HG02852 (cell line): ENCODE measurements at regions not wholly inside any gene's neighbourhood (a gene's known extent, or its start where the extent isn't known, plus 50 kb on each side); places are given as distances from the start of the nearest gene placed in this dataset.
"Not testable (repeated sequence)": the region's sequence is repeated elsewhere in the genome, so short reads cannot be mapped to it uniquely, and the experiment has no call there.

Experiments
- ATAC-seq: cut with Tn5 transposase; IDR thresholded peaks from one replicate; pipeline ENCODE4 v1.9.1; 2021; ENCODE audit warnings: mild to moderate bottlenecking, moderate library complexity; ENCODE audit not compliant: unreplicated experiment

DNA sequence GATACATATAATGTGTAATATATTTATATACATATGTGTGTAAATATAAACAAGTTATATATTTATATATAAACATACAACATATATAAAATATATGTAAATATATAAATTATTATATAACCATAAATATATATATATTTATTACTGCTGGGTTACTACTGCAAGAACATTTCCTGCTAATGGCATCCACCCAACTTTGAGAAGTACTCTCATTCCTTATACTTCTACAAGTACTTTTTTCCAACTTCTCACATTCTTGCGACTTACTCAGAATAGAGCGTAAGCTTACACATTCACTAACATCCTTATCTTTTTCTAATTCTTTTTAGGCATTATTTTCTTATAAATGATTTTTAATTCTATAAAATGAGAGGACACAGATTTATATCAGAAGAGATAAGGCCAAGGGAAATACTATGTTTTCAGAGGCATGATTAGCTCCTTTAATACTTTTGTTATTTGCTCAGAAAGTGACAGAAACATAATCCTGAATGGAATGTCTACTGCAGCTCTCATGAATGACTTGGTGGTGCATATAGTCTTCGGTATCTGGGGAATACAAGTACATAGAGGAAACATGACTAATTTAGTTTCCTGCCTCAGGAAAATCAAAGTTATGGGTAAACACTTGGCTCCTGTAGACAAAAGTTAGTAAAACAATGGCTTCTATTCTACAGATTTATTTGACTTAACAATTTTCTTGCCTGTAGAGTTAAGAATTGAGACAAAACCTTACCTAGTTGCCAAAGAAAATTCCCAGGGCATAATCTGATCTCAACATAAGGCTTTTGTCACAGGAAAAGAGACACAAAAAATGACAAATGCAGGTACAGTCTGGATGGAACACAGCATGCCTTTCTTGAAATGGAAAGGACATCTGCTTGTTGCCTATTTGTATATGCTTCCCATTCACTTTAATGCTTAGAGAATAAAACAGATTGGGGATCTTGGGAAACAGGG is 453.9 kb downstream of the SQOR start:
- ATAC-seq = no peak

DNA sequence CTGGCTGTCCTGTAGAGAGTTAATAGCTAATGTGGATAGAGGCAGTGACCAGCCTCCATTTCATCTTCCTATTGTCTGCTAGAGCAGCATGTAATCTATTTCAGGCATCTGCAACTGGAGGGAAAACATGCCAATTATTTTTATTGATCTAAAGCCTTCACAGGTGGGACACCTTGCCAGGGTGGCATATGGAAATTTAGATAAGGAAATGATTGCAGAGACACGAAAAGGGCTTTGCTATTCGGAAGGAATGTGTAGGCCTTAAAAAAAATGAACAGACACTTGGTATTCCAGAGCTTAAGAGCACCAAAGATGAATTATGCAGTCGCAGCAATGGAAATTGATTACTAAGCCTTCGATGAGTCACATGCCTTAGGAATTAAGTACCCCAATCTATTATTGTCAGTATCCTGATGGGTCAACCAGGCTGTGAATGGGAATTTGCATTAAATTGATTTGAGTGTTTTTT is 454.7 kb downstream of the SQOR start:
- no peak for ATAC-seq

DNA sequence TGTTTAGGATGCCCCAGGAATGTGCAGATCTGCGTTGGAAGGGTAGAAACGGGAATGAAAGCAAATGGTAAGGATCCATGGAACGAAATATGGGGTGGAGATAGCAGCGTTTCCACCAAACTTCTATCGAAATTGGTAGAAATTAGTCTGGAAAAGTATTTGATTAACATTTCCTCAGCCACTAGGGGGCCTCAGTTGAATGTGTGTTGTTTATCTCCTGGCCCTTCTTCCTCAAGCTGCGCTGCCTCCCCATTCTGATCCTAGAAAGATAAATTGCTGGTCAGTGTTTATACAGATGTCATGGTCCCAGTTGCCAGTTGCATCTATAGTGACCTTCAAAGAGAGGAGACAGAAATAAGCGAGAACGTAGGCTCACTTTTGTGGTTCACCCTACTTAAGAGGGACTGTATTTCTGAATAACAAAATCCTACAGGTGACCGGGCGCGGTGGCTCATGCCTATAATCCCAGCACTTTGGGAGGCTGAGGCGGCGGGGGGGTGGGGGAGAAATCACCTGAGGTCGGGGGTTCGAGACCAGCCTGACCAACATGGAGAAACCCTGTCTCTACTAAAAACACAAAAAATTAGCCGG is 457.1 kb downstream of the SQOR start:
- no peak for ATAC-seq

DNA sequence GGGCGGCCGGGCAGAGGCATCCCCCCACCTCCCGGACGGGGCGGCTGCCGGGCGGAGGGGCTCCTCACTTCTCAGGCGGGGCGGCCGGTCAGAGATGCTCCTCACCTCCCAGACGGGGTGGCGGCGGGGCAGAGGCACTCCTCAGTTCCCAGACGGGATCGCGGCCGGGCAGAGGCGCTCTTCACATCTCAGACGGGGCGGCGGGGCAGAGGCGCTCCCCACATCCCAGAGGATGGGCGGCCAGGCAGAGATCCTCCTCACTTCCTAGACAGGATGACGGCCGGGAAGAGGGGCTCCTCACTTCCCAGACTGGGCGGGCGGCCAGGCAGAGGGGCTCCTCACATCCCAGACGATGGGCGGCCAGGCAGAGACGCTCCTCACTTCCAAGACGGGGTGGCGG is 463.2 kb downstream of the SQOR start:
- not testable (repeated sequence) for ATAC-seq

DNA sequence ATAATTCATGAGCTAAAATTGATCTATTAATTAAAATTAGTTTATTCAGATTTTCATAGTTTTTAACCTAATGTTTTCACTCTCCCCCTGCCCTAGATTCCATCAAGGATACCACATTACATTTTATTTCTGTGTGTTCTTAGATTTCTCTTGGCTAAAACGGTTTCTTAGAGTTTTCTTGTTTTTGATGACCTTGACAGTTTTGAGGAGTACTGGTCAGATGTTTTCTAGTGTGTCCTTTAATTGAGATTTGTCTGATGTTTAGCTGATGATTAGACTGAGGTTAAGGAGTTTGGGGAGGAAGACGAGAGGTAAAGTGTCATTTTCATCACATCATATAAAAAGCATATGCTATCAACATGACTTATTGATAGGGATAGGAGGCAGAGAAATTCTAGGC is 475.9 kb downstream of the SQOR start:
- no peak for ATAC-seq

DNA sequence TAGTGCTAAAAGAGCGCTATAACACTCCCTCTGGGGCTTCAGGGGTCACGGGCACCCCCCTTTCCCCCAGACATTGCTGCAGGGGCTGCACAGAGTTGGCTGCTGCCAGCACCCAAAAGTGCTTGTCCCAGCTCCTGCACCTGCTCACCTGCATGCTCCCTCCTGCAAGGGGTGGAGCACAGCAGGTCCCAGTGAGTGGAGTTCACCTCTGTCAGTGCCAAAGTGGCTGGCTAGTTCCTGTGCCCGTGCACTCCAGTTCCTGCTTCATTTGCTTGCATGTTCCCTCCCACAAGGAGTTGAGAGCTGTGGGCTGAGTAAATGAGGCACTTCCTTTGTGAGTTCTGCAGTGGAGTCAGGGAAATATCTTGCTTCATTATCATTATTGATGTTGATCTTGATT is 476.9 kb downstream of the SQOR start:
- no peak for ATAC-seq

DNA sequence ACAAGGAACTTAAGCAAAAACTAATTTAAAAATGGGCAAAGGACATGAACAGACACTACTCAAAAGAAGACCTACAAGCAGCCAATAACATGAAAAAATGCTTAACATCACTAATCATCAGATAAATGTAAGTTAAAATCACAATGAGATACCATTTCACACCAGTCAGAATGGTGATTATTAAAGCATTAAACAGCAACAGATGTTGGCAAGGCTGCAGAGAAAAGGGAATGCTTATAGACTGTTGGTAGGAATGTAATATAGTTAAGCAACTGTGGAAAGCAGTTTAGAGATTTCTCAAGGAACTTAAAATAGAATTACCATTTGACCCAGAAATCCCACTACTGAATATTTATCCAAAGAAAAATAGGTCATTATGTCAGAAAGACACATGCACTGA is 482.2 kb downstream of the SQOR start:
- ATAC-seq = no peak

DNA sequence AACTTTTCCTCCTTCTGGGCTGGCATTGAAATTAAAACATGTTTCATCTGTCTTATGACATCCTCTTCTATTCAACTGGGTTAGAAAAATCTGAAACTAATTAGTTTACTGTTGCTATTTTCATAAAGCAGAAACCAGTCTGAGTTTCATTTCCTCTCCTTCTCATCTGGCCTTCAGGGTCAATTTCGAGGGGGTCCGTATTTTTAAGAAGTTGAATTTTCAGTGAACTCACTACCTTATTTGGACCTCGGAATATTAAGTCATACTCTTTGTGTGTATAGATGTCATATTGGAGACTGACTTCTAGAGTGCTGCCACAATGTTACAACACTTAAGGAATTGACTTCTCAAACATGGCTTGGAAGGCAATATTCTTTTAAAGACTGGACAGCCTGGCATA is 485.9 kb downstream of the SQOR start:
- ATAC-seq = no peak

DNA sequence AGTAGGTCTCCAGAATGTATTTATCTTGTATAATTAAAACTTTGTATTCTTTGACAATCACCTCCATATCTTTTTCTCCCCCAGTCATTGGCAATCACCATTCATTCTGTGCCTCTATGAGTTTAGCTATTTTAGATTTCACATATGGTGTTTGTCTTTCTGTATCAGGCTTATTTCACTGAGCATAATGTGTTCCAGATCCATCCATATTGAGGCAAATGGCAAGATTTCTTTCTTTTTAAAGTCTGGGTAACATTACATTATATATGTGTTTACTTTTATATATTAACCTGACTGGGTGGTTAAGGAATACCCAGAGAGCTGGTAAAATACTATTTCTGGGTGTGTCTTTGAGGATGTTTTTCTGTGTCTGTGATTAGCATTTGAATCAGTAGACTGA is 486.6 kb downstream of the SQOR start:
- ATAC-seq = no peak

DNA sequence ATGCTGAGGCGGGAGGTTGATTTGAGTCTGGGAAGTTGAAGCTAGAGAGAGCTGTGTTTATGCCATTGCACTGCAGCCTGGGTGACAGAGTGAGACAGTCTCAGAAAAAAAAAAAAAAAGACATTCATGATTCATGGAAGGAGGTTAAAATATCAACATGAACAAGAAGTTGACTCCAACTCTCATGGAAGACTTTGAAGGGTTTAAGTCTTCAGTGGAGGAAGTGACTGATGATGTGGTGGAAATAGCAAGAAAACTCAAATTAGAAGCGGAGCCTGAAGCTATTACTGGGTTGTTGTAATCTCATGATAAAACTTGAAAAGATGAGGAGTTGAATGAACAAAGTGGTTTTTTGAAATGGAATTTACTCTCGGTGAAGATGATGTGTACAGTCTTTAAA is 491.8 kb downstream of the SQOR start:
- no peak for ATAC-seq

DNA sequence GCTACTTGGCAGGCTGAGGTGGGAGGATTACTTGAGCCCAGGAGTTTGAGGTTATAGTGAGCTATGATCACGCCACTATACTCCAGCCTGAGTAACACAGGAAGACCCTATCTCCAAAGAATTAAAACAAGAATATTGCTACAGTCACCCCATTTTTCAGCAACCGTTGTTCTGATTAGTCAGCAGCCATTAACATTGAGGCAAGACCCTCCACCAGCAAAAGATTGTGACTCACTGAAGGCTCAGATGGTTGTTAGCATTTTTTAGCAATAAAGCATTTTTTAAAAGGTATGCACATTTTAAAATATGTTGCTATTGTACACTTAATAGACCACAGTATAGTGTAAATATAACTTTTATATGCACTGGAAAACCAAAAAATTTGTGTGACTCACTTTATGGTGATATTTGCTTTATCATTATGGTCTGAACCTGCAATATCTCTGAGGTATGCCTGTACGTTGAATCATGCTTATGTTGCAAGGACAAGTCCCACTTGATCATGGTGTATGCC is 492.6 kb downstream of the SQOR start:
- ATAC-seq = no peak

DNA sequence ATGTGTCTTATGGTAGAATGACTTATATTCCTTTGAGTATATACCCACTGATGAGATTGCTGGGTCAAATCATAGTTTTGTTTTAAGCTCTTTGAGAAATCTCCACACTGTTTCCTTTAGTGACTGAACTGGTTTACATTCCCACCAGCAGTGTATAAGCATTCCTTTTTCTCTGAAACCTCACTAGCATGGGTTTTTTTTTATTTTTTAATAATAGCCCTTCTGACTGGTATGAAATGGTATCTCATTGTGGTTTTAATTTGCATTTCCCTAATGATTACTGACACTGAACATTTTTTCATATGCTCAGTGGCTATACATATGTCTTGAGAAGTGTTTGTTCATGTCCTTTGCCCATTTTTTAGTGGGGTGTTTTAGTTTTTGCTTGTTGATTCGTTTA is 494.3 kb downstream of the SQOR start:
- no peak for ATAC-seq

DNA sequence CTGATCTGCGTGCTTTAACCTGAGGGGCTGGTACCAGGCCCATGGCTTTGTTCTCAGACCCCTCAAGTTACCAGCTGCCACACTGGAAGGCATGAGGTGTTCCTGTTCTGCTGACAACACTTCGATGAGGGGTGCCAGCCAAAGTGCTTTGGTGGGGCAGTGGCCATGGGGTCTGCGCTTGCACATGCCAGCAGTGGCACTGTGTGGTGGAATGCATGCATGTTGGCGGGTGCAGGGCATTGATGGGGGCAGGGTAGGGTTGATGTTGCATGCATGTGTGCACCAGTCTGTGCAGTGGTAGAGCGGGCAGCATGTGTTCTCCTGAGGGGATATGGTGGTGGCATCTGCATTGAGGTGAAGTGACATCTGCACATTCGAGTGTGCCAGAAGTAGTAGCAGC is 497.0 kb downstream of the SQOR start:
- ATAC-seq = no peak

DNA sequence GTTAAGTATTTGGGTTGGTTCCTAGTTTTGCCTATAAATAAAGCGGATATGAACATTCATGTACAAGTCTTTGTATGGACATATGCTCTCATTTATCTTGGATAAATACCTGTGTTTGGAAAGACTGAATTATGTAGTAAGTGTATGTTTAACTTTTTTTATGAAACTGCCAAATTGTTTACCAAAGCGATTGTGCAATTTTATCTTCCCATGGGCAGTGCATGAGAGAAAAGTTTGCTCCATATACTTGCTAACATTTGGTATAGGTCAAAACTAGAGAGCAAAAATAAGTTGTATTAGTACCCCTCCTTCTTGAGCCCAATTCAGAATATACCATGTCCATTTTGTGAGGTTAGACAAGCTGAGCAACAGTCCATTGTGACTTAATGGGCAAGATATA is 502.6 kb downstream of the SQOR start:
- no peak for ATAC-seq

DNA sequence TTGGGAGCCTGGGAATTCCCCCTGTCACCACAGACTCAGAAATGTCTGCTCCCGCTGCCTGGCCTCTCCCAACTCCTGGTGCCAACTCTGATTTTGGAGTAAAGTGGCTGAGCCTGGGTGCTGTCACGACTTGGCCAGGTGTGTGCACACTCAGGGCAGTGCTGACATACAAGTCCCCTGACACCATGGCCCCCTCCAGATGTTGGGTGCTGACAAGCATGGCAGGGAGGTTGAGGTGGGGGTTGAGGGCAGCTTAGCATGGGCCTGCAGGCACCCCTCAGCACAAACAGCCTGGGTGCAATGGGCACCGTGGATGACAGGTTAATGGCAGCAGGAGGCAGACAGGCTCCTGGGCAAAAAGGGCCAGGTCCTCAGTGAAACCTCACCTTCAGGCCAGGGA is 511.2 kb downstream of the SQOR start:
- ATAC-seq = no peak

DNA sequence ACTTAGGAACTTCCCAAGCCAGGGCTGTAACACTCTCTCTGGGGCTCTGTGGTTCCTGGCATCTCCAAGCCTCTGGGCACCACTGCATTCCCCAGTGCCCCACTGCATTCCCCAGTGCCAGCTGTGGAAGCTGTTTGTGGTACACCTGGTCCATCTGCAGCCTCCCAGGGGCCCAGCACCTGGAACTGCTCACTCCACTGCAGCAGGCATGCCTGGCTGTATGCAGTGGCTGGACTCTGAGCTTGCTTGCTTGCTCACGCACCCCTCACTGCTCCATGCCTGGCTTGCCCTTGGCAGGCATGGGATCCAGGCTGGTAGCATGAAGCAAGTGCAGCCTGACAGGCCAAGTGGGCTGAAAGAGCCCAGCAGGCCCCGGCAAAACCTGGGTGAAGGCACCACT is 512.1 kb downstream of the SQOR start:
- ATAC-seq = no peak

DNA sequence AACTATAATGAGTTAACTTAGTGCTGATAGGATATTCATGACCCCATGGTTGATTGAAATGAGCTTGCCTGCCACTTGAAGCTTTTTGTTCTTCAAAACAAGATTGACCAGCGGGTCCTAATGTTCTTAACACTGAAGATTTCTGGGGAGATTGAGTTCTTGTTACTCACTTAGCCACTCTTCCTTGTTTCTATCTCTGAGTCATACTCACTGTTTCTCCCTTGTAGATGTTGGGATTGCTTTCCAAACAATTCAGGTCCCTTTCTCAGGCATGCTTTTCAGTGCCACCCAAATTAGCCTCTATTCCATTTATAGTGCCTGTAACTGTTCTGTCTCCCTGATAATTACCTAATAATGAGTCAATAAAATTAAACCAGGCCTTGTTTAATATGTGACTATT is 517.0 kb downstream of the SQOR start:
- no peak for ATAC-seq

DNA sequence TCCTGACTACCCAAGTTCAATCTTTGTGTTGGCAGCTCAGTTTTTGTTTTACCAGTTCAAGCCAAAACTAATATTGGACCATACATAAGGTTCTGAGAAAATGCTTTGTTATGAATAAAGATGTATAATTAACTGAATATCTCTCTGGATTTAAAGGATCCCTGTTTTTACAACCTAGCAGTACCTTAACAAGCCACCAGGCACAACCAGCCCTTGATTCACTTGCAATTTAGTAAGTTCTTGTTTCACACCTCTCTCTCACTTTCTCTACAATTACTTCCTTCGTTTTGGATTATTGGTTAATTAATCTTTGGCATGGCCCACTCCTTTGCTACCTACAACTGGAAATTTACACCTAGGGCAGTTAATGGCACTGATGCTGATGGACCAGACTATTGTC is 531.9 kb downstream of the SQOR start:
- no peak for ATAC-seq

DNA sequence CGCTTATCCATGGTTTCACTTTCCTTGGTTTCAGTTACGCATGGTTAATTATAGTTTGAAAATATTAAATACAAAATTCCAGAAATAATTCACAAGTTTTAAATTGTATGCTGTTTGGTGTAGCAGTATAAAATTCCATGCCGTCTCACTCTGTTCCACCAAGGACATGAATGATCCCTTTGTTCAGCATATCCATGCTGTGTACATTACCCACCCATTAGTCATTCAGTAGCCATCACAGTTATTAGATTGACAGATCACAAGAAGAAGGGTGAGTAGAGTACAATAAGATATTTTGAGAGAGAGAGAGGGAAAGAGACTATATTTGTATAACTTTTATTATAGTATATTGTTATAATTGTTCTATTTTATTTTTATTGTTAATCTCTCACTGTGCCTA is 535.5 kb downstream of the SQOR start:
- ATAC-seq = no peak

DNA sequence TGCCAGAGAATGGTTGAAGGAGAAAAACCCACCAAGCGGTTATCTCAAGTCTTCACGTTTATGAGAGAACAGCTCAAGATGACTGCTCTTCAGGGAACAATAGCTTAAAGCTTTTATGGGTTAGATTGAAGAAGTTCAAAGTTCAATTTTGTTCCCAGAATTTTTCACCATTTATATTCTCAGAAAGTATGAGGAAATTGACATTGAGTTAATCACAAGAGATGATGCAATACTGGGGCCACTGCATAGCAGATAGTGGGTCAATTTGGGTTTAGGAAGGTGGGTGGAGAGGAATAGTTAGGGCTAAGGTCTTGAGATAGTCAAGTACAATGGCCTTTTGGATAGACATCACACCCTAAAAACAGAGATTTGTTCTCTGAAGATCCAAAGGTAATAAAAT is 539.3 kb downstream of the SQOR start:
- no peak for ATAC-seq

DNA sequence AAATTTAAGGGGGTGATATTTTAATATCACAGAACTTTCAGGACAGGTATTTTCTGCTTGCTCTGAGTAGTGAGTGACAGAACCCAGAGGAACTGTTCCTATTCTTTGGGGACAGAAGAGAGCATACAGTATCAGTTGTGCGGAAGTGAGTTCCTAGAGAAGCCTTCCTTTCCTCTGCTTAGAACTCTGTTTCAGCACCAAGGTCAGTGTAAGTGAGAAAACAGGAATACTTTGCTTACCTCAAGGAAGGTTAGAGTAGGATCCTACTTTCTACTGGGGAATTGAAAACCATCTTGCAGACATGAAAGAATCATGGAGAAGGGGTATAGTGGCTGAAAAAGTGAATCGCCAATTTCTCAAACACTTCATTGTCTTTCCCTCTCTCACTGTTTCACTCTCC is 542.4 kb downstream of the SQOR start:
- ATAC-seq = no peak

DNA sequence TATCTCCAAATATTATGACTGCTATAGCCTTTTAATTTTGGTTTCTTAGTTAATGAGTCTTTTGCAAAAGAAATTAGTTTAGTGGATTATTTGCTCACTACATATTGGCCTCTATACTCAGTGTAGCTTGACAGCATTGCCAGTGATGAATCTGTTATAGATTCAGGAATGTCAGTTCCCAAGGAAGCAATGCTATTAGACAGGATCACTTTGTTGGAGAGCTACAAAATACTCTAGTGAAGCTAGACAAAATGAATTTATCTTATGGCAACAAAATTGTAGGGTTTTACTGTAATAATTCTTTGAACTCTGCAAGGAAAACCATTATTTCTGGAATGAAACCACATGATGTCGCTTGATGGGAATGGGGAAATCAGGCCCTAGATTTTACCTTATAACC is 543.3 kb downstream of the SQOR start:
- ATAC-seq = no peak
